Retinal pigment epithelial cell (primary cell): ENCODE measurements at regions not wholly inside any gene's neighbourhood (a gene's known extent, or its start where the extent isn't known, plus 50 kb on each side); places are given as distances from the start of the nearest gene placed in this dataset.

Experiments used
- DNase-seq: peaks from one replicate; pipeline ENCODE4 v3.0.0-alpha.2; 2010; ENCODE audit warnings: low read depth
- H3K4me3 ChIP-seq: 2 replicates; pipeline ENCODE4 v1.5.1; 2011; ENCODE audit warnings: mild to moderate bottlenecking, low read length, control low read depth, moderate library complexity
- TF ChIP-seq, protein P1 (sequence below): conservative IDR thresholded peaks from 2 replicates; pipeline ENCODE4 v1.5.1; 2011; ENCODE audit warnings: low read depth, low read length, control low read depth, inconsistent platforms

DNA sequence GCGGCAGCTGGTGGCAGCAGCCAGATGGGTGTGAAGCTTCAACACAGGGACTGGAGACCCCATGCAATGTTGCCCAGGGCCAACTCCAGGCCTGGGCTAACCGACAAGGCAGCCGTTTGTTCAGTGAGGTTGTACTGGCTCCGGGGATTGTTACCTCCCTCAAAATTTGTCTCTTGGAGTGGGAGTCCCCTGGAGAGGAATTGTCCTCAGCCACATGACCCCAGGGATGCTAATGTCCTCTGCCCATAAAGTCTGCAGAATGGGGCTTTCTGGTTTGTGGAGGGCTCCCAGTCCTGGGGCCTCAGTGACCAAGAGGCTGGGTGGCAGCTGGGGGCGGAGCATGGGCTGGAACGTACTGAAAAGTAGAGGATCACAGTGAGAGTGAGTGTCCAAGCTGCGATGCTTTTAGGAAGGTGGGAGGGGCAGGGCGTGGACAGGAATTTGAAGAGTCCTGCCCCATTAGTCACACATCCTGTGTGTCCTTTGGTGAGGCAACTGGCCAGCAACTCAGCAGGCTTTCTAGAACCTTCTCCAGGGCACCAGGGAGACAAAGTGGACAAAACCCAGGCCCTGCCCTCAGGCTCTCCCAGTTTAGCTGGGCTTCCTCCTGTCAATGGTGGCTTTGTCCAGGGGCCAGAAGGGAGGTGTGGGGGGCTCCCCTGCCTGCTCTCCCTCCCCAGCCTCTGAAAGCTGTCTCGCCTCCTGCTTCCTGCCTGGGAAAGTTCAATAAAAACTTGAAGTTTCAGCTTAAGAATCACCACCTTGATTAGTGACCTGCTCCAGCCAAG is 114.0 kb downstream of the NSG2 start:
- DNase-seq, result no peak
- TF ChIP-seq, protein P1, sequence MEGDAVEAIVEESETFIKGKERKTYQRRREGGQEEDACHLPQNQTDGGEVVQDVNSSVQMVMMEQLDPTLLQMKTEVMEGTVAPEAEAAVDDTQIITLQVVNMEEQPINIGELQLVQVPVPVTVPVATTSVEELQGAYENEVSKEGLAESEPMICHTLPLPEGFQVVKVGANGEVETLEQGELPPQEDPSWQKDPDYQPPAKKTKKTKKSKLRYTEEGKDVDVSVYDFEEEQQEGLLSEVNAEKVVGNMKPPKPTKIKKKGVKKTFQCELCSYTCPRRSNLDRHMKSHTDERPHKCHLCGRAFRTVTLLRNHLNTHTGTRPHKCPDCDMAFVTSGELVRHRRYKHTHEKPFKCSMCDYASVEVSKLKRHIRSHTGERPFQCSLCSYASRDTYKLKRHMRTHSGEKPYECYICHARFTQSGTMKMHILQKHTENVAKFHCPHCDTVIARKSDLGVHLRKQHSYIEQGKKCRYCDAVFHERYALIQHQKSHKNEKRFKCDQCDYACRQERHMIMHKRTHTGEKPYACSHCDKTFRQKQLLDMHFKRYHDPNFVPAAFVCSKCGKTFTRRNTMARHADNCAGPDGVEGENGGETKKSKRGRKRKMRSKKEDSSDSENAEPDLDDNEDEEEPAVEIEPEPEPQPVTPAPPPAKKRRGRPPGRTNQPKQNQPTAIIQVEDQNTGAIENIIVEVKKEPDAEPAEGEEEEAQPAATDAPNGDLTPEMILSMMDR, result no peak
- H3K4me3 ChIP-seq, result no peak overlapping the region

DNA sequence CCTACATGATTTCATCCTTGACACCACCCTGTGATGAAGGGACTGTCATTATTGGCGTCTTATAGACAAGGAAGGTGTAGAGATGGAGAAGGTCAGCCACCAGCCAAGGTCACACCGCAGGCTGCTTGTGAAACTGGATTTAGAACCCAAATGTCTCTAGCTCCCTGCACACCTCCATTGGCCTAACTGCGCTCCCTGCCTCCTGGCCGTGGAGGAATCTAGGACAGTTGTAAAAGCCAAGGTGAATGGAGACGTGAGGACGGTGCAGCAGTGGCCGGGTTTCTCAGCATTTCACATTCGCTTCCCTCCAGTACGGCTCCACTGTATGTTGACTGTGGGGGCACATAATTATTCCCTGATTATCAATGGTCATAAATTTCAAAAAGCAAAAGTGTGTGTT is 119.9 kb downstream of the NSG2 start:
- no peak for DNase-seq
- TF ChIP-seq, protein P1, result no peak
- no peak overlapping the region for H3K4me3 ChIP-seq

DNA sequence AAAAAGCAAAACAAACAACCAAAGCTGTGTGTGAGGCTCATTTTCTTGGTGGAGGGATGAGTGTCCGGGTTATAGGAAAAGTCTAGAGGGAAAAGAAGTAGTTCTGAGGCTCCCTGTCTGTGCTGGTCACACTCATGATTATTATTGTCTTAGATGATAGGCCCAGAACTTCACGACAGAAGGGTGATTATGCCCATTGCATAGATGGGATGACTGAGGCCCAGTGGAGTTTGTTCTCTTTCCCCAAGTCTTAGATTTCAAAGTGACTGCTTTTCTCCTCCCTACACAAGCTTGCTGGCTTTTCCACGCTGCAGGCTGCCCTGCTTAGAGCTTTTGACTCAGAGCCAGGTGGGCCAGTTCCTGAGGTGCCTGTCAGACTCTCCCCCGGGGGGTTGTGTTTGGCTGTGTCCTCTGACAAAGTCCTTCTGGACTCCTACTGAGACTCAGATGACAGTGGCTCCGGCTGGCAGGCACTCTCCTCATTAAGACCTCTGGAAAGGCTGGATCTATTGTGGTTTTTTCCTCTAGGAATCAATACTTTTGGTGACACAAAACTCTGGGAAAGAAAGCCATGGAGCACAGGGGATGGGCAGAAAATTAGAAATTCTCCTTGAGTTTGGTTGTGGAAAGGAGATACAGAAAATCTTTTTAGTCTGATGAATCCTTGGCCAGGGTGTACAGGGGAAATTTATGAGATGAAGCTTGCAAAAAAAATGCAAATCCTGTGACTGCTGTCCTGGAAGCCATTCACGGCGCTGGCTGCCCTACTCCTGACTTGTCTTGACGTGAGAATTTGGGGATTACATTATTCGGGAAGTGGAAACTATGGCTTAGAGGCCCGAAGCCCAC is 120.9 kb downstream of the NSG2 start:
- DNase-seq, result no peak
- TF ChIP-seq, protein P1, result no peak

DNA sequence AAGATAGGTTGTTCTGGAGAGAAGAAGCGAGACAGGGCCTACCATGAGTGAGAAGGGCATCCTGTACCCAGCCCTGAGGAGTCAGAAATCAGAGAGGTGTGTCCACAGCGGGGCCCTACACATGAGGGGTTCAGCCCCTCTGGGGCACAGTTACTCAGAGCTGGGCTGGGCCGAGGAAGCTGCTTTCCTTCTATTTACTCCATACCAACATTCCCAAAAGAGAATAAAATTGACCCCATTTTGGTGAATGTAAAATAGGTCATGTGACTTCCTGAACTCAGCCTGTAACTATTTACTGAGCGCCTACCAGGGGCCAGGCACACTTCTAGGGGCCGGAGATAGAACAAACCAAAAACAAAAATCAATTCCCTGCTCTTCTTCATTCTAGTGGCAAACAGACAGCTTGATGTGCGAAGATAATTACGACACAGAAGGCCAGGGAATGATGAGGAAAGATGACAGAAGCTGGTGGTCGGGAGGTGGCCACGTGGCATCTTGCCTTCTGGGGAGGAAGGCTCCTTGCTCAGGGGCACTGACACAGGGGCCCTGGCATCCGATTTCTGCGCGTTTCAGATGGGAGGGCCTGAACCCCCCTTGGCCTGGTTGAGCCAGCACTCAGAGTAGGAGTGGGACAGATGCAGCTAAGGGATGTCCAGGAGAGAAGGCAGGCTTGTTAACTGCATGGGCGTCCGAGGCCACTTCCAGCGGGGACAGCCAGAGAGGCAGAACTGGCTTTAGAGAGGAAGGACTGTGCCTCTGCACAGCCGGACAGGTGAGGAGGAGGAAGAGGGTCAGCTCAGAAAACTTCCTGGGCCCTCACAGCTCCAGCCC is 121.8 kb downstream of the NSG2 start:
- TF ChIP-seq, protein P1, result no peak
- no peak for DNase-seq
- H3K4me3 ChIP-seq, result no peak overlapping the region

More for the DNA sequence above, 120.9 kb downstream of the NSG2 start:
- no peak overlapping the region for H3K4me3 ChIP-seq

DNA sequence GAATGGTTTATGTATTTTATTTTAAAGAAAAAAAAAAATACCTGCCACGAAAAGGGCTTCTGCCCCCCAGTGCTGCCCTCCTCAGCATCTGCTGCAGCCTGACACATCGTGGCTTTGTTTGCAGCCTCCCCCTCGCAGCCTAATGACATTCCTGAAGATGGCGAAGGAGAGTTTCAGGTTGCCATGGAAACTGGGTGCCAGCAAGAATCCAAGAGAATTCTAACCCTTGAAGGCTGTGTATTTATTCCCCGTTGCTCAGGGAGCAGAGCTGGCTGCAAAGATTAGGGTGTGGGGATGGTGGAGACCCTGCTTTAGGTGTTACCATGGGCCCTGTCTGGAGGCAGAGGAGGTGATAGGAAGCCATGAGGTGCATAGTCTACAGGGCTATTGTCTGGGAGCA is 126.6 kb downstream of the NSG2 start:
- no peak overlapping the region for H3K4me3 ChIP-seq
- TF ChIP-seq, protein P1, result no peak
- DNase-seq, result no peak

DNA sequence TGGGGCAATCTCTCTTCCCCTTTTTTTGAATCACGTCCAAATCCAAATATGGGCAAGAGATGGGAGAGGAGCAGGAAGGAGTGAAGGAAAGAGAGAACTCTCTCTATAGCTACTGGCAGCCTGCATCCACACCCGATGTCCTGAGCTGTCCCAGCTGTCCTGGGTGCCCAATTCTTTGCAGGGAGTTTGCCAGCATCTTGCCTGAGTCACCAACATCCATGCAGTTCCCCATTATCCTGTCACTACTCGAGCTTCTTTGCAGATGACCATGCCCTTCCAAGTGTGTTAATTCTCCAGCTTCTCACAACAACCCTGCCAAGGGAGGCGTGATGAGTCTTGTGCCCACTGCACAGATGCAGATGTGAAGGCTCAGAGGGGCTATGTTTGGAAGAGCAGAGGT is 127.1 kb downstream of the NSG2 start:
- no peak overlapping the region for H3K4me3 ChIP-seq
- TF ChIP-seq, protein P1, result no peak

More for the DNA sequence above, 127.1 kb downstream of the NSG2 start:
- no peak for DNase-seq
